Ishikawa (cell line): ENCODE measurements at regions not wholly inside any gene's neighbourhood (a gene's known extent, or its start where the extent isn't known, plus 50 kb on each side); places are given as distances from the start of the nearest gene placed in this dataset.

Source experiments
- NFIC ChIP-seq: IDR thresholded peaks from 2 replicates; pipeline ENCODE4 v1.6.1; 2012
- RAD21 ChIP-seq: IDR thresholded peaks from 2 replicates; pipeline ENCODE4 v1.6.1; 2012; ENCODE audit warnings: low read depth
- TAF1 ChIP-seq: IDR thresholded peaks from 2 replicates; pipeline ENCODE4 v1.6.1; 2012; ENCODE audit warnings: low read depth, mild to moderate bottlenecking
- TEAD4 ChIP-seq: IDR thresholded peaks from 2 replicates; pipeline ENCODE4 v1.6.1; 2012
- USF1 ChIP-seq: IDR thresholded peaks from 2 replicates; pipeline ENCODE4 v1.6.1; 2012
- ZBTB7A ChIP-seq: IDR thresholded peaks from 2 replicates; pipeline ENCODE4 v1.6.1; 2012; ENCODE audit warnings: low read depth
- TF ChIP-seq, protein P1 (sequence below): IDR thresholded peaks from 2 replicates; pipeline ENCODE4 v1.6.1; 2012

- TF ChIP-seq RAD21 (peak; percentile 46), ZBTB7A (no peak)
Measured at GRCh38 chrX:119181491-119181890, 53.9 kb upstream of the KIAA1210 start.

DNA sequence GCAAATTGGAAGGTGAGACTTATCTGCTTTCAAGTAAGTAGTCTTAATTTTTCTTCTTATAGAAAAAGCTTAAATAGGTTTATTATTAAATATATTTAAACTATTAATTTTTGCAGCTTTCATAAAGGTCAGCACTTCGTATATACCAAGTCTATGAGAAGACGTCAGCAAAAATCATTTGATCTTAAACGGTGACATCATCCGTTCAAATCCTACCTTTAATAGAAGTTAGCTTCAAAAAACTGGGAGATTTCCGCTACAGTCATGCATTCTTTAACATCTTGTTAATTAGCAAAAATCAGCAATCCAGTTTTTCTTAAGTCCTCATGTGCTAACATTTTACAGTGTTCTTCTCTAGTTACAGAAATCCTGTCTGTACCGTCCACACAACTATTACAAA is 49.9 kb upstream of the PGRMC1 start:
- TF ChIP-seq USF1 (no peak), NFIC (no peak), TEAD4 (no peak), TAF1 (no peak), RAD21 (no peak)
- TF ChIP-seq, protein P1, sequence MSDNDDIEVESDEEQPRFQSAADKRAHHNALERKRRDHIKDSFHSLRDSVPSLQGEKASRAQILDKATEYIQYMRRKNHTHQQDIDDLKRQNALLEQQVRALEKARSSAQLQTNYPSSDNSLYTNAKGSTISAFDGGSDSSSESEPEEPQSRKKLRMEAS = no peak
